Ovary (tissue), 3 donors: ENCODE measurements at regions not wholly inside any gene's neighbourhood (a gene's known extent, or its start where the extent isn't known, plus 50 kb on each side); places are given as distances from the start of the nearest gene placed in this dataset.

Source experiments
- CTCF ChIP-seq, 3 donors: fragments of 450-650 bp in 2 of 3; fragments of 200-600 bp in 1 of 3; IDR thresholded peaks; one replicate each; pipeline versions ENCODE4 v1.5.1 to v1.8.0; 2016 to 2022; ENCODE audit warnings: antibody characterized with exemption in 3 of 3, mild to moderate bottlenecking in 1 of 3
- EP300 ChIP-seq: sonication (generic); formaldehyde crosslinking; IDR thresholded peaks from one replicate; pipeline ENCODE4 v1.6.1; 2017; ENCODE audit warnings: antibody characterized with exemption
- POLR2A ChIP-seq: fragments of 450-650 bp; IDR thresholded peaks from one replicate; pipeline ENCODE4 v1.6.1; 2017; ENCODE audit warnings: antibody characterized with exemption, mild to moderate bottlenecking, moderate library complexity
- donor health status: DM: no; HTN: no; CAD: no.

GRCh38 chr2:8367833-8368232, 314.0 kb upstream of the ID2 start:
- no peak for TF ChIP-seq CTCF (IDR thresholded peaks at IDR 0.05)
- TF ChIP-seq POLR2A: no peak
- TF ChIP-seq EP300: no peak
